ENCODE measurements at regions not wholly inside any gene's neighbourhood (a gene's known extent, or its start where the extent isn't known, plus 50 kb on each side); places are given as distances from the start of the nearest gene placed in this dataset.

- H3K9me3 ChIP-seq, result no peaks in the 10 kb centered on the region
- H3K4me1 ChIP-seq, result no peaks in the 10 kb centered on the region
- intact Hi-C loops (cut with DNase I), result no loop called here
- no peak overlapping the region for H3K4me3 ChIP-seq
- no peaks in the 10 kb centered on the region for H3K36me3 ChIP-seq
- TF ChIP-seq POLR2A (IDR thresholded peaks at IDR 0.05) (no peak), CTCF (IDR thresholded peaks at IDR 0.05) (no peak), POLR2AphosphoS5 (IDR thresholded peaks at IDR 0.05; ENCODE audit: insufficient read depth in 1 of 2, low read depth in 1 of 2) (no peak)
- no peak overlapping the region for H3K27ac ChIP-seq
- H3K27me3 ChIP-seq, result no peaks in the 10 kb centered on the region
- no peak for DNase-seq (ENCODE audit: extremely low spot score in 2 of 2)
Observed at GRCh38 chr18:53950545-53950944, 273.9 kb downstream of the MBD2 start.

GRCh38 chr18:53948991-53949390 is 275.5 kb downstream of the MBD2 start:
- intact Hi-C loops (cut with DNase I), result no loop called here
- no peaks in the 10 kb centered on the region for H3K27me3 ChIP-seq
- H3K9me3 ChIP-seq, result no peaks in the 10 kb centered on the region
- DNase-seq (ENCODE audit: extremely low spot score in 2 of 2), result no peak
- H3K4me1 ChIP-seq, result no peaks in the 10 kb centered on the region
- no peak overlapping the region for H3K27ac ChIP-seq
- no peaks in the 10 kb centered on the region for H3K36me3 ChIP-seq
- H3K4me3 ChIP-seq, result no peak overlapping the region
- TF ChIP-seq POLR2AphosphoS5 (IDR thresholded peaks at IDR 0.05; ENCODE audit: insufficient read depth in 1 of 2, low read depth in 1 of 2) (no peak), CTCF (IDR thresholded peaks at IDR 0.05) (no peak), POLR2A (IDR thresholded peaks at IDR 0.05) (no peak)

DNA sequence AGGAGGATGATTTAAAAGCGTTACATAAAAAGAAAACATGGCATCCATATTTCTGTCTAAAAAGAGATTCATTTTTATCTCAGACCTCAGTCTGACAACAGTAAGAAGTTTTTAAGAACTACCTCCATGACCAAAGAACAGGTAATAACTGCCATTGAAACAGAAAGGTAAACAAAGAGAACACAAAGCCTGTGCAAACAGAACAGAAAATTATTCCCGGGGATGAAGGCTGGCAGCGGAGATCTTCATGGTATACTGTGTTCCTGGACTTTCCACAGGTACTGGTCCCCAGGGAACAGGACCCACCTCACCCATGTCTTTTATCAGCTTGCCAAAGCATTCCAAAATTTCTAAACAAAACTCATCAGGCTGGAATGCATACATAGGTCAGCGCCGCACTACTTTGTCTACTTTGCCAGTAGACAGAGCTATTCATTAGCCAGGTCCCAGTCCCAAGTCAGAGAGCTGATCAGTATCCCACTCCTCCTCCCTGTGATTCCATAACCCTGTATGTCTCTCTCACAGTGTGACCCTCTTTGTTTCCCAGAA is 277.3 kb downstream of the MBD2 start:
- Histone ChIP-seq H3K27me3 (no peaks in the 10 kb centered on the region), H3K4me1 (no peaks in the 10 kb centered on the region), H3K4me3 (no peak overlapping the region), H3K36me3 (no peaks in the 10 kb centered on the region), H3K27ac (no peak overlapping the region), H3K9me3 (no peaks in the 10 kb centered on the region)
- no peak for TF ChIP-seq CTCF (IDR thresholded peaks at IDR 0.05)
- no peak for TF ChIP-seq POLR2AphosphoS5 (IDR thresholded peaks at IDR 0.05; ENCODE audit: insufficient read depth in 1 of 2, low read depth in 1 of 2)
- TF ChIP-seq POLR2A (IDR thresholded peaks at IDR 0.05), result no peak
- DNase-seq (ENCODE audit: extremely low spot score in 2 of 2), result no peak
- intact Hi-C loops (cut with DNase I), result no loop called here

- no peaks in the 10 kb centered on the region for H3K4me1 ChIP-seq
- no peak overlapping the region for H3K4me3 ChIP-seq
- no peaks in the 10 kb centered on the region for H3K9me3 ChIP-seq
- H3K27ac ChIP-seq, result no peak overlapping the region
- H3K27me3 ChIP-seq, result no peaks in the 10 kb centered on the region
- DNase-seq (ENCODE audit: extremely low spot score in 2 of 2), result no peak
- intact Hi-C loops (cut with DNase I), result no loop called here
- no peaks in the 10 kb centered on the region for H3K36me3 ChIP-seq
- TF ChIP-seq POLR2AphosphoS5 (IDR thresholded peaks at IDR 0.05; ENCODE audit: insufficient read depth in 1 of 2, low read depth in 1 of 2) (no peak), POLR2A (IDR thresholded peaks at IDR 0.05) (no peak), CTCF (IDR thresholded peaks at IDR 0.05) (no peak)
Observed at GRCh38 chr18:53946594-53946993, 277.9 kb downstream of the MBD2 start.

DNA sequence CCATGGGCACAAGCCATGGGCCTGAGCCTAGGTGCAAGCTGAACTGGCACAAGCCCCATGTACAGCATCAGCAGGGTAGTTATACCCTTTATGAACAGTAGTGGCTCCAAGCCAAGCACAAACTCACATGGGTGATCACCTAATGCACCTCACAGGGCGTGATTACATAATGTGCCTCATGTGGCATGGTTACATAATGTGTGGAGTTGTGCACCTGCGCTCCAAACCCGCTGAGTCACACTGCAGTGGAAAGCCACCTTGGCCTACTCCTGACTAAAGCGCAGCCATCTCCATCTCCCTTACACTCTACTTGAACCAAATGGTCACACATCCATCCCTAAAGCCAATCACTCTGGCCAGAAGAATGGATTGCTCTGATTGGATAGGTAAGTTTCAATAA is 279.7 kb downstream of the MBD2 start:
- H3K4me1 ChIP-seq, result no peaks in the 10 kb centered on the region
- intact Hi-C loops (cut with DNase I), result no loop called here
- H3K27ac ChIP-seq, result no peak overlapping the region
- H3K9me3 ChIP-seq, result no peaks in the 10 kb centered on the region
- H3K27me3 ChIP-seq, result no peaks in the 10 kb centered on the region
- no peak overlapping the region for H3K4me3 ChIP-seq
- H3K36me3 ChIP-seq, result no peaks in the 10 kb centered on the region
- TF ChIP-seq POLR2A (IDR thresholded peaks at IDR 0.05) (no peak), POLR2AphosphoS5 (IDR thresholded peaks at IDR 0.05; ENCODE audit: insufficient read depth in 1 of 2, low read depth in 1 of 2) (no peak), CTCF (IDR thresholded peaks at IDR 0.05) (no peak)
- no peak for DNase-seq (ENCODE audit: extremely low spot score in 2 of 2)
